Hepatic stellate cell (primary cell): ENCODE measurements at regions not wholly inside any gene's neighbourhood (a gene's known extent, or its start where the extent isn't known, plus 50 kb on each side); places are given as distances from the start of the nearest gene placed in this dataset.
"Not testable (repeated sequence)": the region's sequence is repeated elsewhere in the genome, so short reads cannot be mapped to it uniquely, and the experiment has no call there.

Experiments
- DNase-seq: peaks from one replicate; pipeline ENCODE4 v3.0.0; 2011; ENCODE audit warnings: low spot score

DNA sequence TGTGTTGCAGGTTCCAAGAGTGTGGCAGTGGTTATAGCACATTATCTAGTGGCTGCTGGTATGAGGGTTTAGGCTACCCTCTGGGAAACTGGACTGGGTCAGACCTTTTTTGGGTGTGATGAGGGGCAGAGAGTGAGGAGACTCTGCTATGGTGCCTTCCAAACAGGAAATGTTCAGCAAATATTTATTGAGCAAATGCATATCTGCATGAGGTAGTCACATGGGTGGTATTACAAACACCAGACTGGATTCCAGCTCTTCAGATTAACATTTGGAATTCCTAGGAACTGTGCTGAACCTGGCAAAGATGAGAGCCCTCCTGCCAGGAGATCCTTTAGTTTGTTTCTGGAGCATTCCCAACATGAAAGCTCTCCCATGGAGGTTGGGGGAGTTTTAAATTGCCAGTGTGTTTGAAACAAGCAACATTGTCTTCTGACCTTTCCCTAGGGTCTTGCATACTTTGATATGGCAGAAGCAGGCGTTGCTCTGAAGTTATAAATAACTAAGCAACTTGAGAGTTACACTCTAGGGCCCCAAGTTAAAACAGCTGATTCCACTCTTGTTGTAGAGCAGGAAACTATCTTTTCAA lies 341.2 kb upstream of the C2CD4B start:
- DNase-seq, result peak; percentile 36

DNA sequence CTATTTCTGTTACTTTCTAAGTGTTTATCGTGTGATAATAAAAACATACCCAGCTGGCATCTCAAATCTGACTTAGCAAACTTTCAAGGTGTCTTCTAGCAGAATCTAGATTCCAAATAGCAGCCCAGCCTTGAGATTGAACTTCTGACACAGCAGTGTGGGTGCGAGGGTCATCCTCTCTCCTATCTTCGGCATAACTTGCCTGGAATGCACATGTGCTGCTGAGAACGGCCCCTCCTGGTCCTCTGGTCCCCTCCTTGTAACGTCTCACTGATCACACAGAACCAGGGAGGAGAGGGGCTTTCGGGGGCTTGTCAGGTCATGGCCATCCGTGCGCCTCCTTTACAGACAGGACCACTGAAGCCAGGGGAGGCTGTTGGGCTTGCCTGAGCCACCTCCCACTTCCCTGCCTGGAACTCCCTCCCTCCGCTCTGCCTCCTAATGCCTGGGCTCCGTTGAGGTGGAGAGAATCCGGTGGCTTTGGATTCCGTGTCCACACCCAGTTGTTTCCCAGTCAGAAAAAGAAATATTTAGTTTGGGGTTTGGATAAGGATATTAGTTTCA lies 344.4 kb upstream of the C2CD4B start:
- no peak for DNase-seq

DNA sequence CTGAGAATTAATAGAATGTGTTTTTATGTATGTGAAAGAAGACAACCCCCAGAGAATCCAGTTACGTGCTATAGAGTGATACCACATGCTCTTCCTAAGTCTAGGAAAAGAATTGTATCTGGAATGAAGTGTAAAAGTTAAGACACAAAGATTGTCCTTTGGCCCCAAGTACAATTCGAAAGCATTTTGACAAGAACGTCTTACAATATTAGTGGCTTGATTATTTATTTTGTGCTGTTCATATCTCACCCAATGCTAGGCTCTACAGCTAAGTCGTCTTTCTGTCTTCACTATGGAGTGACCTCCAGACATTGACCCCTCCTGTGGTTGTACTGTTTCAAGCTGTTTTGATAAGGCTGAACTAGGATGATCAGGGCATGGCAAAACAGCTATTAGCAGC lies 345.7 kb upstream of the C2CD4B start:
- DNase-seq, result no peak

DNA sequence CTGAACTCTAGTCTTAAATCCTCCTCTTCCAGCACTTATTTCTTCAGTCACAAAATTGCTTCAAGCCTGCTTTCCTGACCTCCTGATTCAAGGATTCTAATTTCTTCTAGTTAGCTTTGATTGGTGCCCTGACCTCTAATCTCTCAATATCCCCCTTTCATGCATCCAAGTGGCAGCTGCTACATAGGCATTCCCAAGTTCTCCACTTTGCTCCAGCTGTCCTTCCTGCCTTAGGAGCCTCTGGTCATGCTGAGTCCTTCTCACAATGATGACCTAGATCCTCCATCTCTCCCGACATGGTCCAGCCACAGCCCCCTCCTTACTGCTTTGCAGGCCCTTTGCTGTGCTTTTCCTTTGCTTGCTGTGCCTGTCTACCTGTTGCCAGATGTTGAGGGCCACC lies 347.8 kb upstream of the C2CD4B start:
- no peak for DNase-seq

DNA sequence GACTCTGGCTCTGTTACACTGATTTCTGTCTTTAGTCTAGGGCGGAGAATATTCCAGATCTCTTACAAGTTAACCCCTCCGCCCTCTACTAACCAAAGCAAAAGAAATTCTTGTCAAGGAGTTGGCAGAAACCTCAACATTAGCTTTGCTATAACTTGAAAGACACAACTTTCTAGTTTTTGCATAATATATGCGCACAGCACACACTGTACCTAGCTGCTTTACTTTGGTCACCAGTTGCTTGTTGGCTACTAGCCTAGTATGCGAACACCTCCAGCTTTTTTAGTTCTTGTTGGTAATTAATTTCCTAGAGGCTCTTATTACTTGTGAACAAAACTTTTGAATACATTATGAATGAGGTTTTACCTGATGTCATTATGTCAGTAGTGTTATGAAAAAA lies 348.8 kb upstream of the C2CD4B start:
- DNase-seq, result no peak

DNA sequence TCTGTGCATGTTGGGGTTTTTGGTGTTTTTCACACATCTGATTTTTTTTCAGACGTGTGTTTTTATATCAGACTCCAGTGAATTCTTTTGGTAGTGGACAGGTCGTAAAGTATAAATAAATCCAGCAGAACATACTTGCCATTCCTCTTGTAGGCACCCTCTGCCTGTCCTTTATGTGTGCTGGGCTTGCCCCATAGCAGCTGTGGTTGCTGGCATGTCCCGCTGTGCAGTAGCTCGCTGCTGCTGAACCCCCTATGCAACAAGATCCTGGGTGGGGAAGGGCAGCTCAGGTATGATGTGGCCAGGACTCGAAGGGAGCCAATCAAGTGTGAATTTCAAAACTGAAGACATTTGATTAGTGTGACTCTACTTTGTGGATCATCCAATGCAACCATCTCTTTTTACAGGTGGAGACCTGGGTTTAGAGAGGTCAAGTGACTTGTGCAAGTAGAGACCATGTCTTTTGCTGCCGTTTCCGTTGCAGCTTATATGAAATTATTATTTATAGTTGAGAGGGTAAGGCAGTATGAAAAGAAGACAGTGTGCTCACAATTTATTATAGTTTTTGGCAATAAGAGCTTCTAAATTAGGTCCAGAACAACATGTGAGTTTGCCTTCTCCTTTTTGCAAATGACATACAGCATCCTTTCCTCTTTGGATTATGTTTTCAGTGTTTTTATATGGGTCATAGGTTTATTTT lies 350.8 kb upstream of the C2CD4B start:
- no peak for DNase-seq

DNA sequence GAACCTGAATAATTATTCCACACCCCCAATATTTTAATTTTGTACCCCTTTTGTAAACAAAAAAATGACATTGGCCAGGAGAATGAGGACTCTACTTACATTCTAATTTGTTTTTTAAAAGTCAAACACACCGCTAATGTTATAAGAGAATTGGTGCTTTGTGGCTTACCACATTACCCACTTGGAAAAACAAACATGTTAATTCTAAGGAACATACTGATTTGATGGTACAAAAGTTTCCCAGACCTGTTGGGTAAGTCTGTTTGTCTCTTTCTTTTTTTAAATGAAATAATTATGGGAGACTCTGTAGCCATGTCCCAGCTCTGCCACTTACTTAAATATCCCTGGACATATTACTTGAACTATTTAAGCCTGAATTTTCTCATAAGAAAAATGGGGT lies 352.5 kb upstream of the C2CD4B start:
- no peak for DNase-seq

DNA sequence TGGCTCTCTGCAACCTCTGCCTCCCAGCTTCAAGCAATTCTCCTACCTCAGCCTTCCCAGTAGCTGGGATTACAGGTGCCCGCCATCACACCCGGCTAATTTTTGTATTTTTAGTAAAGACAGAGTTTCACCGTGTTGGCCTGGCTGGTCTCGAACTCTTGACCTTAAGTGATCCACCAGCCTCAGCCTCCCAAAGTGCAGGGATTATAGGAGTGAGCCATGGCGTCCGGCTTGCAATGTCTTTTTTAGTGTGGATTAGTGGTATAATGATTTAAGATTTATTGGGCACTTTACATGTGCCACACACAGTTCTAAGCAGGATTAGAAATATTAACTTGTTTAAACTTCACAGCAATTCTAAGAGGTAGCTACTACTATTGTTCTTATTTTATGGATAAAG lies 353.6 kb upstream of the C2CD4B start:
- DNase-seq, result not testable (repeated sequence)

DNA sequence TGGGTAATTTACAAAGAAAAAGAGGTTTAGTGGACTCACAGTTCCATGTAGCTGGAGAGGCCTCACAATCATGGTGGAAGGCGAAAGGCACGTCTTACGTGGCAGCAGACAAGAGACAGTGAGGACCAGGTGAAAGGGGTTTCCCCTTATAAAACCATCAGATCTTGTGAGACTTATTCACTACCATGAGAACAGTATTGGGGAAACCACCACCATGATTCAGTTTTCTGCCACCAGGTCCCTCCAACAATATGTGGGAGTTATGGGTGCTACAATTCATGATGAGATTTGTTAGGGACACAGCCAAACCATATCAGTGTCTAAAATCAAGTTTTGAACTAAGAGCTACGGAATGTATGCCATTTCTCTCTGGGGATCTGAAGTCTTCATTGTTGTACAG lies 354.8 kb upstream of the C2CD4B start:
- DNase-seq, result no peak

DNA sequence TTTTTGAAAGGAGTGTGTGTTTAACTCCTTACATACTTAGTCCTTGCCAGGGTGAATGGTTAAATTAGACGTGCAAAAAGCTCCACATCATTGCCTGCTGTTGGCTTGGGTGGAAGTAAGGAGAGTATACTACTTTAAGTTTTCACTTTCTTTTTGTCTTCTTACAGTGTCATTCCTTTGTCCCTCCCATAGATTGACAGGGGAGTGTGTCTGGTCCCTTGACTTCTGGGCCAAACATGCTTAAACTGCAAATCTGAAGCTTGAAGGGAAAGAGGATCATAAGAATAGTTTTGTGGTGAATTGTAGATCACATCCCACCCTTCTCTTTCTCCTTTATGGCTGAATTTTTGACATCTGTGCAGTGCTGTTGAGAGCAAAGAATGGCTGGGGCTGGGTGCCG lies 355.8 kb upstream of the C2CD4B start:
- DNase-seq, result no peak

DNA sequence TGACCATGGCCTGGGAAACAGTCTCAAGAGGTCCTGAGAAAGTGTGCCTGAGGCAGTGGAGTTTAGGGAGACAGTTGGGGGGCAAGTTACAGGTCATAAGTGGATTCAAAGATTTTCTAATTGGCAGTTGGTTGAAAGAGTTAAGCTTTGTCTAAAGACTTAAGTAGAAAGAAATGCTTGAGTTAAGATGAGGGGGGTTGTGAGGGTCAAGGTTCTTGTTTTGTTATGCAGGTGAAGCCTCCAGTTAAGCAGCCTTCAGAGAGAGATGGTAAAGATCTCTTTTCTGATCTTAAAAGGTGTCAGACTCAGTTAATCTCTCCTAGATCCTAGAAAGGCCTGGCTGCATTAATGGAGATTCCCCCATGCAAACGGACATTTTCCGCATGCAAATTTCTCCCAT lies 356.3 kb upstream of the C2CD4B start:
- DNase-seq, result no peak

DNA sequence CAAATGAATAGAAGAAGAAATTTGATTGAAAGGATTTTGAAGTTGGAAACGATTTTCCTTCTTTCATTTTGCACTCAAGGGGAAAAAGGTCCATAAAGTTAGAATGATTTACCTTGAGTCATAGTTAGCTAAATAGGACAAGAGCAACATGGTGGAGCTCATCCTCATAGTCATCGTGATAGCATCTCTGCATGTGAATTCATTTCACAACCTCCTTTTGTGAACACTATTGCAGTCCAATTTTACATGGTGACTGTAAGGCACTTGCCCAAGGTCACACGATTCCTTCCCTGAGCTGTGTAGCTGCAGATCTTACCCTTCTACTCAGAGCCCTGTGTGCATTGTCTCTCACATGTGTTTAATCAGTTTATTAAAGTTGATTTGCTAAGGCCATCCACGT lies 359.8 kb upstream of the C2CD4B start:
- DNase-seq, result no peak

DNA sequence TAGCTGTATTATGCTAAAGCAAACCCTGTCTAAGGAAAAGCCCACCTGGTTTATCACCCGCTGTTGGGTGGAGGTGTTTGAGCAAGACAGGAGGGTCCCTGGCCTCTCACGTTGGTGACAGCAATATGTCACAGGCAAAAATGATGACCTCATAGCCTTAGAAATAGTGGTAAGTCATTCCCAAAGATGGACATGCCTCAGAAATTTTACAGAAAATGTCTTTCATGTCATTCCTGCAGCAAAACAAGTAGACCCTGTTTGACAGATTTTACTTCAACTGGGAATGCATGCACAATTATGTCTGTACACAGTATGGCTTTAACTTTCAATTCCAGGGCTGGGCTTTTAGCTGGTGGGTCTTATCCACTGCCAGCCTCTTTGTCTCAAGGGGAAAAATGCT lies 362.3 kb upstream of the C2CD4B start:
- no peak for DNase-seq

DNA sequence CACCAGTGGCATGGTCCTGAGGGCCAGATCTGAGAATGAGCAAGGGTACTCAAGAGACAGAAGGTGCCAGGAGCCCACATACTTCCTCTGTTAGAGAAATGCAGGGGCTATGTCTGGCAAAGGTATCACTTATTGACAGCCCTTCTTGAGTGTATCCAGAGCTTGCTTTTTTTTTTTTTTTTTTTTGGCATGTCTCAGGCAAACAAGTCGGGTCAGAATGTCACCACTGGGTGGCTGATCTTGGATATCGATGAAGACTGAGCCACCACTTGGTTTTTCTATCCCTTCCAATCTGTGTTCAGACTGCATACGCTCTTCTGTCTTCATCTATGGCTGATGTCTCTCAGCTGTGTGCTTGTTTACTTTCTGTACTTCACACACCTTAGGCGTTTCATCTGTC lies 363.4 kb upstream of the C2CD4B start:
- no peak for DNase-seq

DNA sequence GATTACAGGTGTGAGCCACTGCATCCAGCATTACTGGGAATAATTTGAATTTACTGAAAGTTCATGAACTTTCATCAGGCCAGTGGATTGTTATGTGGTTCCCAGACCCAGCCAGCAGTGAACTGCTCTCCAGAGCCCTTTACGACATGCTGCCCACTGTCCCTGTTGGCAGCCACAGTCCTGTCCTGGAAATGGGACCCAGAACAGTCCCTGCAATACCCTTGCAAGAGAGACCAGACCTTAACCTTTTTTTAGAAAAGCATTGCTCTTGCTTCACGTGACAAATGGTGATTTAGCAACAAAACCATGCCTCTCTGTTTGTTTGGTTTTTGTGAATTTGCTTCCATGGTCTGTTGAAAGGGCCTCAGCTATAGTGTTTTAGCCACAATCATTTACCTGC lies 367.3 kb upstream of the C2CD4B start:
- DNase-seq, result no peak

DNA sequence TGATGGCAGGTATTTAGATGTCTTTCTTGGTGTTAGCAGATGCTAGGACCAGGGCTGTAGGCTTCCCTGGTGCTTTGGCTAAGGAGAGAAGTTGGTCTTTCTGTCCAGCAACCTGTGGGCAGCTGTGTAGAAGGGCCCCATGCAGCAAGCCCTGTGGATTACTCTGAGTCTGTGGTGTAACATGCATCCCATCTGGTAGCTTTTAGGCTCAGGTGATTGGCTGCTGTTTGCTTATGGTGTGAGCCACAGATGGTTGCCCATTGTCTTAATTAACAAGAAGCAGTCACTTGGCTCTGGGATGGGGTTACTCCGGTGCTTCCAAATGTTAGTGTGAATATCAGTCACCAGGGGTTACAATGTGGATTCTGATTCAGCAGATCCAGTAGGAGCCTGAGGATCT lies 368.6 kb upstream of the C2CD4B start:
- no peak for DNase-seq

DNA sequence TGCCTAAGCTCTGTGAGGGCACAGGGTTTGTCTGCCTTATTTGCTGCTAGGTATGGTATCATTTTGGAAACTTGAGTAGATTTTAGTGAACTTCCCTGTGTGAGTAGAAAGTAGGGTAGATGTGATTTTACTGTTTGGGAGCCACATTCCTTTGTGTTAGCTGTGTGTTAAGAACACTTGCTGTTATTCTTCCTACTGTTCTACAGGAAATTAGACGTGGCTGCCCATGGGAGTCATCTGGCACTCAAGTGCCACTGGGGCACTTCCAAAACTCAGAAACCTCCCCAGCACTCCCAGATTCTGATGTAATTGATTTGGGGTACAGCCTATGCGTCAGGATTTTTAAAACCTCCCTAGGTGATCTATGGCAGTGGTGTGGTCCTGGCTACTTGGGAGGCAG lies 369.9 kb upstream of the C2CD4B start:
- DNase-seq, result no peak

DNA sequence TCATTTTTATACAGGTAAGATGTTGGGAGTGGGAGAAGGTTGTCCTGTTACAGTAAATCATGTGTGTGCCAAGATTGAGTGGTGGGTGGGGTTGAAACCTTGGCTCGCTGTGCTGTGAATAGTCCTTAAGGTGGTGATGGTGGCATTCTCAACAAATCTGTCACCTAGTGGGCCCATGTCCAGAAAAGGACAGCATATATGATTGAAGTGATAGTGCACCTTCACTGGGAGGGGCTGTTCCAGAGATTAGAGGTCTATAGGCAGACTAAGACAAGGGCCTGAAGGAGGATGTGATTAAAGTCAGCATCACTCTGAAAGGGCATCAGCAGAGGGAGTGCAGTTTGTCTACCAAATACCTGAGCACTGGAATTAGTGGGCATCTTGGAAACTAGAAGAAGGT lies 374.2 kb upstream of the C2CD4B start:
- no peak for DNase-seq

DNA sequence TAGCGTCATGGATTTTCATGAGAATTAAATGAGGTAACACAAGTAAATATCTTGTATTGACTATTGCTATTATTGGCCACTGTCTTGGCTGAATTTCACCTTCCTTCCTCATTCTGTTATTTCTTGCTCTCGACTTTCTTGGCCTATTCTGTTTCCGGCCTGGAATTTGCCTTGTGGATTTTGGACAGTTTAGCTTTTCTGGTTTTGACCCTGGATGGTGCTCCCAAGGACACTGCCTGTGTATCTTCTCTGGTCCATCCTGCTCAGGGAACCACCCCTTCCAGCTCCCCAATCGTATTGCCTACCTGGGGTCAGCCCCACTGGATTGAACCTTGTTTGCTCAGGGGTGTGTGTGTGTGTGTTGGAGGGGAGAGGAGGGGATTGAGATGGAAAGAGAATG lies 376.2 kb upstream of the C2CD4B start:
- no peak for DNase-seq

DNA sequence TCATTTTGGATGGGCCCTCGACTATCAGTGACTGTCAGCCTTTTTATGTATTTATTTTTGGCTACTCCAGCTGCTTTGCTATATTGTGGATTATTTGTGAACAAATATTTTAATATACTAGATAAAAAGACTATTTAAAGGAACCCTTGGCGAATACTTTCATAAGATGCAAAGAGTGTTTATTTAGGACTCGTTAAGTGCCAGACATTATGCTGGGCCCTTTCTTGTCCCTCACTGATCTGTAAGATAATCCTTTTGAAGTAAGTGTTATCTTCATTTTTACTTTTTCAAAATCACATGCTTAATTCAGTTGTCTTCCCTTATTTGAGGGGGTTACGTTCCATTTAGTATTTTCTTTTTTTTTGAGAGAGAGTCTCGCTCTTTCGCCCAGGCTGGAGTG lies 376.8 kb upstream of the C2CD4B start:
- no peak for DNase-seq

DNA sequence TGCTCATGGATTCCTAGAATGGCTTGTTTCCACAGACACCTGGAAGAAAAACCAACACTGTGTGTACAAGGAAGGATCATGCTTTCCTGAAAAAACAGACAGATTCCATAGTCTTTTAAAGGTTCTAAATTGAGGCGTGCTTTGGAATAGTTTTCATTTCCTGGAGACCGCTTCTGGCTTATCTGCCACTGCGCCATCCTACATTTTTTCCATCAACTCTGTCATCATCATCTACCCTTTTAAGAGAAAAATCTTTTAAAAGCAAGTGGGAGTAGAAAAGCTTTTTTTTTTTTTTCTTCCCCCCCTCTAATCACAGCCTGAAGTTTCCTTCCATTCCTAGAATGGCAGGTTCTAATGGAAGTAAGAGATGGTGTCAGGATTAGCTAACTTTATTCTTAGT lies 379.4 kb upstream of the C2CD4B start:
- DNase-seq, result no peak

DNA sequence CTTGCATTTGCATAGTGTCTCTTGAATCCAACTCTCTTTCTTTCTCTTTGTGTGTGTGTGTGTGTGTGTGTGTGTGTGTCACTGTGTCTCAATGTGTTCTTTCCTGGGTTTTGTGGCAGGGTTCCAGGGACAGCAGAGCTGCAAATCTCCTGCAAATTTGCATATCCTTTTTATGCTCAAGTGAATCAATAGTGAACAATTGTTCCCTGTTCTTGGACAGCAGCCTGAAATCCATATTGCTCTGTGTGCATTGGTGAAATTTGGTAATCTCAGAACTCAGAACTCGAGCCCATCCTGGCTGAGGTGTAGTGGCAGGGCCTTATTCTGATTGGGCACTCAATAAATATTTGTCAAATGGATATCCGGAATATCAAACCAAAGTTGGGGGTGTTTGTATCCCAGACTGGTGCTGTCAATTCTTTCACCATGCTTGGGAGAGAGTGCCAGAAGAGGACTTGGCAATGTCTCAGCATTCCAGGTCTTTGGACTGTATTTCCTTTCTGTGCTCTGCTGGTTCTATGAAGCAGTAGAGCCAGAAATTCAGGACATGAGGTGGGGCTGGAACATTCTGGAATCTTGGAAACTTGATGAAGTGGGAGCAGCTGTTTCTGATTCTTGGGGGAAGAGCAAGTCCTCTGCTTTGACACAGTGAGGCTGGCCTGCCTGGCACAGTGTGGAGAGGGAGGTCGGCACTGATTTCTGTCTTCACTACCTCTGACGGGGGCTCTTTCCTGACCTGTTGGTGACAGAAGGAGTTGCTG lies 380.6 kb upstream of the C2CD4B start:
- DNase-seq, result no peak

DNA sequence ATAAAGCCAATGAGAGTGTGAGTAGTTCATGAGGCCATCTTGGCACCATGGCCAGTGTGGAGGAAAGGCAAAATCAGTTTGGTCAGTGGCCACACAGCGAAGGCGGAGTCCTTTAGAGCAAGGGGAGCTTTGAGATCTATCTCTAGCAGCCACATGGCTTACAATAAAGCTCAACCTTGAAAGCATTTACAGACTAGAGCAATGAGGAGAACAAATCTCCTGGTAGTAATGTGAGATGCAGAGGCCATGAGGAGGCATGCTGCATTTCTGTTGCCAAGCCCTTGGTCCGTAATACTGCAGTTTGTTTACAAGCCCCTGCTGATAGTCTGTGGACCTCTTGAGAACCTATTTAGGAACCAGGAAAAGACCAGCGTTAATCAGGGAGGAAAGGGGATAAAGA lies 381.5 kb upstream of the C2CD4B start:
- no peak for DNase-seq
